ENCODE measurements at regions not wholly inside any gene's neighbourhood (a gene's known extent, or its start where the extent isn't known, plus 50 kb on each side); places are given as distances from the start of the nearest gene placed in this dataset.

DNA sequence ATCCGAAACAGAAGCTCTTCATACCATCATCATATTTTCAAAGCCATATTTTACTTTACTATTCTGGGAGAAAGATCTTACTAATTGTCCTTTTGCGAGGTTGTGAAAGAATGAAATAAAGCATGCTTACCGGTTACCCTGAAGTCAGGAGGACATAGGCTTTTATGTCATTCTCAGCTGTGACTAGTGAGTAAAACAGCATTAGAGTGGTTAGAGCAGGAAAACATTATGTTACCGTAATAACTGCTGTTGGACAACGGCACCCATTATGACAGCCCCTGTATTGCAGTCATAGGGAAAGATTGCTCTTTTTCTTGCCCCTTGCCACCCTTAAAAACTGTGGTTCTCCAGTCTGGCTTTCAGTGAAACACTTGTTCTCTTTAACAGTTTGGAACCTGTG lies 1035.7 kb downstream of the ZPLD1 start:
- intact Hi-C loops (cut with DNase I), result no loop called here
- 74 to 78% (median 76%) methylated on average over 5 of the region's 5 CpGs for WGBS, 4 donors
- no peak for DNase-seq

DNA sequence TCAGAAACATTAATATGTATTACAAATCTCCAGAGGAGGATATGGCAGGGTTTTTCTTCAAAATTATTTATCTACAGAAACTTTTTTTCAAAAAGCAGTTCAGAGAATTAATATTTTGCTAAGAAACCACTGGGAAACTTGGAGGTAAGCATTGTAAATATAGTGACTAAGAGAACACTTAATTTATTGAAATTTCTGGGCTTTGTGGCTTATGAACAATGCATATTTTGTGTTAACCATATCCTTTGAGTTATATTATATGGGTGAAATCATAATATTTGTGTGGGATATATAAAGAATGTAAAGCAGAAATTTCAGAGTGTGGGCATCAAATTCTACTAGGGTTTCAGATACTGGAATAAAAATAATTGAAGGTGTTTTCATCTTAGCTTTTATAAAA lies 1059.2 kb downstream of the ZPLD1 start:
- Histone ChIP-seq H3K9me3 (replicated peaks in 1 of 3) (peaks cover 0 to 4% (median 0%) of the 10 kb centered on the region in 3 donors), H3K27me3 (no peaks in the 10 kb centered on the region), H3K4me3 (no peak overlapping the region), H3K4me1 (replicated peaks in 1 of 2) (no peaks in the 10 kb centered on the region), H3K36me3 (replicated peaks in 1 of 2) (no peaks in the 10 kb centered on the region), H3K27ac (no peak overlapping the region)
- intact Hi-C loops (cut with DNase I), result no loop called here
- no peak for DNase-seq
- TF ChIP-seq POLR2A (IDR thresholded peaks at IDR 0.05), result no peak
- TF ChIP-seq, protein P1, sequence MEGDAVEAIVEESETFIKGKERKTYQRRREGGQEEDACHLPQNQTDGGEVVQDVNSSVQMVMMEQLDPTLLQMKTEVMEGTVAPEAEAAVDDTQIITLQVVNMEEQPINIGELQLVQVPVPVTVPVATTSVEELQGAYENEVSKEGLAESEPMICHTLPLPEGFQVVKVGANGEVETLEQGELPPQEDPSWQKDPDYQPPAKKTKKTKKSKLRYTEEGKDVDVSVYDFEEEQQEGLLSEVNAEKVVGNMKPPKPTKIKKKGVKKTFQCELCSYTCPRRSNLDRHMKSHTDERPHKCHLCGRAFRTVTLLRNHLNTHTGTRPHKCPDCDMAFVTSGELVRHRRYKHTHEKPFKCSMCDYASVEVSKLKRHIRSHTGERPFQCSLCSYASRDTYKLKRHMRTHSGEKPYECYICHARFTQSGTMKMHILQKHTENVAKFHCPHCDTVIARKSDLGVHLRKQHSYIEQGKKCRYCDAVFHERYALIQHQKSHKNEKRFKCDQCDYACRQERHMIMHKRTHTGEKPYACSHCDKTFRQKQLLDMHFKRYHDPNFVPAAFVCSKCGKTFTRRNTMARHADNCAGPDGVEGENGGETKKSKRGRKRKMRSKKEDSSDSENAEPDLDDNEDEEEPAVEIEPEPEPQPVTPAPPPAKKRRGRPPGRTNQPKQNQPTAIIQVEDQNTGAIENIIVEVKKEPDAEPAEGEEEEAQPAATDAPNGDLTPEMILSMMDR (IDR thresholded peaks at IDR 0.05), result no peak

More for the DNA sequence above, 1035.7 kb downstream of the ZPLD1 start:
- H3K27me3 ChIP-seq, result no peaks in the 10 kb centered on the region
- H3K4me1 ChIP-seq (replicated peaks in 1 of 2), result no peaks in the 10 kb centered on the region
- H3K9me3 ChIP-seq (replicated peaks in 1 of 3), result no peaks in the 10 kb centered on the region
- H3K4me3 ChIP-seq, result no peak overlapping the region
- H3K27ac ChIP-seq, result no peak overlapping the region
- TF ChIP-seq, protein P1 (IDR thresholded peaks at IDR 0.05), result no peak
- no peak for TF ChIP-seq POLR2A (IDR thresholded peaks at IDR 0.05)
- H3K36me3 ChIP-seq (replicated peaks in 1 of 2), result no peaks in the 10 kb centered on the region

DNA sequence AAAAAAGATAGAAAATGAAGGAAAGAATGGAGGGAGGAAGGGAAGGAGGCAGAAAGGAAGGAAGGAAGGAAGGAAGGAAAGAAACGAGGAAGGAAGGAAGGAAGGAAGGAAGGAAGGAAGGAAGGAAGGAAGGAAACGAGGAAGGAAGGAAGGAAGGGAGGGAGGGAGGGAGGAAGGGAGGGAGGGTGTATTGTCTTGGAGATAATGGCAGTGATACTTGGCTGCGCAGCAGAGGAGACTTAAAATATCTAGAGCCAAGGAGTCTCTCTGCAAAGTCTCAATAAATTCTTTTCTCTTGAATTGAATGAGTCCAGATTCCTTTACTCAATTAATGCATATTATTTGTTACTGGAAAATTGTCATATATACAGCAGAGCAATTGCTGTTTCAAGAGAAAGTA lies 1059.7 kb downstream of the ZPLD1 start:
- WGBS, 4 donors, result 47 to 66% (median 53%) methylated on average over 3 of the region's 3 CpGs
- H3K36me3 ChIP-seq (replicated peaks in 1 of 2), result no peaks in the 10 kb centered on the region
- intact Hi-C loops (cut with DNase I), result no loop called here
- no peak overlapping the region for H3K27ac ChIP-seq
- no peak for DNase-seq
- H3K4me1 ChIP-seq (replicated peaks in 1 of 2), result no peaks in the 10 kb centered on the region
- TF ChIP-seq POLR2A (IDR thresholded peaks at IDR 0.05), result no peak
- TF ChIP-seq, protein P1 (IDR thresholded peaks at IDR 0.05), result no peak
- no peaks in the 10 kb centered on the region for H3K27me3 ChIP-seq
- H3K4me3 ChIP-seq, result no peak overlapping the region
- H3K9me3 ChIP-seq (replicated peaks in 1 of 3), result peaks cover 0 to 4% (median 0%) of the 10 kb centered on the region in 3 donors

DNA sequence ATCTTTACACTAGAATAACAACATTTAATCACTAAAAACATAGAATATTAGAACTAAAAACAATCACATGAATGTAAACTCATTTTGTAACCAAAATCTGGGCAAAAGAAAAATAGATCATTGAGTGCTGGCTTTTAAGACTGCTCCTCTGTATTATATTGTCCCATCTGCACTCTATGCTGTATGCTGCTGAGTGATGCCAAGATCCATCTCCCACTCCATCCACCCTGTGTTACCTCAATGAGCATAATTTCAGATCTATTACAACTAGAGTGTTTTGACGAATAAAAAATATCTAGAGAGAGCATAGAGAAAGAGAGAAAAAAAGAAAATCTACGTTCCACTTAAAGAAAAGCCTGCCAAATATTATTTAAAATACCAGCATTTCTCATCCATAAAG lies 1060.4 kb downstream of the ZPLD1 start:
- WGBS, 4 donors, result 61 to 71% (median 69%) methylated on average over 2 of the region's 2 CpGs
- Histone ChIP-seq H3K4me3 (no peak overlapping the region), H3K27me3 (no peaks in the 10 kb centered on the region), H3K36me3 (replicated peaks in 1 of 2) (no peaks in the 10 kb centered on the region), H3K4me1 (replicated peaks in 1 of 2) (no peaks in the 10 kb centered on the region), H3K27ac (no peak overlapping the region), H3K9me3 (replicated peaks in 1 of 3) (peaks cover 0 to 4% (median 0%) of the 10 kb centered on the region in 3 donors)
- intact Hi-C loops (cut with DNase I), result no loop called here
- no peak for TF ChIP-seq POLR2A (IDR thresholded peaks at IDR 0.05)
- TF ChIP-seq, protein P1 (IDR thresholded peaks at IDR 0.05), result no peak
- DNase-seq, result no peak
